ENCODE measurements at regions not wholly inside any gene's neighbourhood (a gene's known extent, or its start where the extent isn't known, plus 50 kb on each side); places are given as distances from the start of the nearest gene placed in this dataset.

DNA sequence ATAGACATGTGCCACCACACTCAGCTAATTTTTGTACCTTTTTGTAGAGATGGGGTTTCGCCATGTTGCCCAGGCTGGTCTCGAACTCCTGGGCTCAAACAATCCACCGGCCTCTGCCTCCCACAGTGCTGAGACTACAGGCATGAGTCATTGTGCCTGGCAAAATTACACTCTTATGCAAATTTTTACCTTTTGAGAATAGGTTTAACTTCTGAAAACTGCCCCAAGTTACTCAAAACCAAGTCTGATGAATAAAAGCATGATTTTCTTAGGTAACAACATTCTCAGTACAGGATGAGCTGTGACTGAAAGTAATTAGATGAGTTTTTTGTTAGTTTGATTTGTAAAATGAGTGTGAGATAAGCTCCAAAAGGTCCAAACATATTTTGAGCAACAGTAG is 166.0 kb downstream of the RPS29 start:
- TF ChIP-seq, protein P1, sequence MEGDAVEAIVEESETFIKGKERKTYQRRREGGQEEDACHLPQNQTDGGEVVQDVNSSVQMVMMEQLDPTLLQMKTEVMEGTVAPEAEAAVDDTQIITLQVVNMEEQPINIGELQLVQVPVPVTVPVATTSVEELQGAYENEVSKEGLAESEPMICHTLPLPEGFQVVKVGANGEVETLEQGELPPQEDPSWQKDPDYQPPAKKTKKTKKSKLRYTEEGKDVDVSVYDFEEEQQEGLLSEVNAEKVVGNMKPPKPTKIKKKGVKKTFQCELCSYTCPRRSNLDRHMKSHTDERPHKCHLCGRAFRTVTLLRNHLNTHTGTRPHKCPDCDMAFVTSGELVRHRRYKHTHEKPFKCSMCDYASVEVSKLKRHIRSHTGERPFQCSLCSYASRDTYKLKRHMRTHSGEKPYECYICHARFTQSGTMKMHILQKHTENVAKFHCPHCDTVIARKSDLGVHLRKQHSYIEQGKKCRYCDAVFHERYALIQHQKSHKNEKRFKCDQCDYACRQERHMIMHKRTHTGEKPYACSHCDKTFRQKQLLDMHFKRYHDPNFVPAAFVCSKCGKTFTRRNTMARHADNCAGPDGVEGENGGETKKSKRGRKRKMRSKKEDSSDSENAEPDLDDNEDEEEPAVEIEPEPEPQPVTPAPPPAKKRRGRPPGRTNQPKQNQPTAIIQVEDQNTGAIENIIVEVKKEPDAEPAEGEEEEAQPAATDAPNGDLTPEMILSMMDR (conservative IDR thresholded peaks at IDR 0.05): no peak
- TF ChIP-seq ZFX (IDR thresholded peaks at IDR 0.05): no peak

Measured in C4-2B (cell line).